Astrocyte of the hippocampus (primary cell): ENCODE measurements at regions not wholly inside any gene's neighbourhood (a gene's known extent, or its start where the extent isn't known, plus 50 kb on each side); places are given as distances from the start of the nearest gene placed in this dataset.
A peak's percentile ranks its signal among the peaks of the same experiment; 100 is the strongest.
"Not testable (repeated sequence)": the region's sequence is repeated elsewhere in the genome, so short reads cannot be mapped to it uniquely, and the experiment has no call there.

Experiments used
- DNase-seq: peaks from one replicate; pipeline ENCODE4 v3.0.0; 2011; ENCODE audit warnings: low read depth, low spot score

GRCh38 chr10:64810046-64810445 is 1288.8 kb downstream of the REEP3 start:
- peak; percentile 46 for DNase-seq

GRCh38 chr10:64813391-64813790 is 1292.2 kb downstream of the REEP3 start:
- peak; percentile 1 for DNase-seq

GRCh38 chr10:64814201-64814600 is 1293.0 kb downstream of the REEP3 start:
- no peak for DNase-seq

DNA sequence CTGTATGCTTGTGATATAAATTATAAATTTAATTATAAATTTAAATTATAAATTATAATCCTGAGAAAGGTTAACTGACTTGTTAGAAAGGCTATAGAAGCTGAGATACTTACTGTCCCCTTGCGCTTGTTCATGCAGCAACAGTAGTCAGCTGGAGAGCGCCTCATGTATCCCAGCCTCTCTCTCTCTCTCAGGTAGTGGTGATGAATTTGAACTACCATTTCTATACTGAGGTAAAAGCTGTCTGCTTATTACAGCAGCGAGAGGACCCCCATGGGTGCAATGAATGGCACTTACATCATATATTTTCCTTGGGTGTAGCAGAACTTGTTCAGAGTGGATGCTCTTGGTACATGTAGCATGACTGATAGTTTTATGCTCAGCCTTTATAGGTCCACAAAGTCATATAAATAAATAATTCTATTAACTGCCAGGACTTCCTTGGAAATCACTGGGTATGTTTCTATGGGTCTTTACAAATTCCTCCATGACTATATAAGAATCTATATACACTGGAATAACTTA is 1308.7 kb downstream of the REEP3 start:
- DNase-seq, result no peak

DNA sequence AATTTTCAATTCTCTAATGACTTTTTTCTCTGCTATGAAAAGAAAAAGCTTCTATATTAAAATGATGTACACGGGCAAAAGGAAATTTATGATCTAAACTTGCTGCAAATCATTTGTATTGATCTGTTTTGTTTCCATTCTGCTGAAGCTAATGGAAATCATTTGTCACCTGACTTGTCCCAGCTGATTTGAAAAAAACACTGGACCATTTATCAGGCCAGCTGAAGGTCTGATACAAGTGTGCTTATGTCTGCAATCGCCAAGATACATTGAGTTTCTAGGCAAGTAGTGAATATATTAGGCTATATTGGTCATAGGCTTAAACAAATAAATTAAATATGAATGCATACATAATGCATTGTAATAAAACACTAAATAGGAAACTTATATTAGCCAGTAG is 1309.7 kb downstream of the REEP3 start:
- DNase-seq, result no peak

GRCh38 chr10:64840341-64840740 is 1319.1 kb downstream of the REEP3 start:
- DNase-seq, result no peak

- DNase-seq, result no peak
Observed at GRCh38 chr10:64846700-64847099, 1325.5 kb downstream of the REEP3 start.

- DNase-seq, result no peak
Observed at GRCh38 chr10:64855941-64856340, 1334.7 kb downstream of the REEP3 start.

GRCh38 chr10:64859911-64860310 is 1338.7 kb downstream of the REEP3 start:
- DNase-seq, result no peak

DNA sequence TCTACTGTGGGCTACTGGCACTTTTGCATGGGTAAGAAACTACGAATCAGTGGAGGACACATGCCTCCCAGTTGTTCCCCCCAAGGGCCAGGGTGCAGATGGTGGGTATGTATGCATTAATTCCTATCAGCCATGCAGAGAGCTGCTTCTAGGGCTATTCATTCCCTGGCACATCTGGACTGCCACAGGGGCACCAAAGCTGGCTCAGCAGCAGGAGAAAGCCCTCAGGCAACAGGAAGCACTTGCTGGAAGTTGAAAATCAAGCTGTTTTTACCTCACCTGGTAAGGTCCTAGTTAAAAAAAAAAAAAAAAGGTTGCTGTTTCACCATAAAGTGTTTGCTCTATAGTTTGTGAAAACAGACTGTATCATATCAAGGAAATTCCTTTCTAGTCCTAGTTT is 1342.6 kb downstream of the REEP3 start:
- DNase-seq, result no peak

DNA sequence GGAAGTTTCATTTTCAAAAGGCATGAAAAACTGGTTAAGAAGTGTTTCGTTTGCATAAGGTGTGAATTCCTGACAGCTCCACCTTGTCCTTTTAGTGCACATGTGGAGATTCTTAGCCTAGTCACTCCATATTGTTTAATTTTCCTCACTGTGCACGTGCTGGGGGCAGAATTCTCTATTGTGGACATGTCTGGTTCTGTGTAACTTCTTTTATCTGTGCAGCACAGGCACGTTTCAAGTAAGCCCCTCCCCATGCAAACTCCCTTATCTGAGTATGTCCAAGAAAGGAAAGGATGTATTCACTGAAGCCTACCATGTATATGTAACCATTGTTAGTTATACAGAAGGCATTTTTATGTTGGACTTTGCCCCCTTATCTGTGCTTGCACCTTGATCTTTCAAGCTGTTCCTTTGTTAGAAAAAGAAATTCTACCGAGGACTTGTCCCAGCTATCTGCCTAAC is 1346.3 kb downstream of the REEP3 start:
- DNase-seq, result no peak

- DNase-seq, result no peak
Observed at GRCh38 chr10:64873088-64873487, 1351.9 kb downstream of the REEP3 start.

- peak; percentile 31 for DNase-seq
Observed at GRCh38 chr10:64873959-64874358, 1352.8 kb downstream of the REEP3 start.

GRCh38 chr10:64880546-64880945 is 1359.3 kb downstream of the REEP3 start:
- no peak for DNase-seq

GRCh38 chr10:64881257-64881656 is 1360.1 kb downstream of the REEP3 start:
- no peak for DNase-seq

GRCh38 chr10:64896582-64896981 is 1375.4 kb downstream of the REEP3 start:
- DNase-seq, result no peak

- not testable (repeated sequence) for DNase-seq
Observed at GRCh38 chr10:64906311-64906710, 1385.1 kb downstream of the REEP3 start.

DNA sequence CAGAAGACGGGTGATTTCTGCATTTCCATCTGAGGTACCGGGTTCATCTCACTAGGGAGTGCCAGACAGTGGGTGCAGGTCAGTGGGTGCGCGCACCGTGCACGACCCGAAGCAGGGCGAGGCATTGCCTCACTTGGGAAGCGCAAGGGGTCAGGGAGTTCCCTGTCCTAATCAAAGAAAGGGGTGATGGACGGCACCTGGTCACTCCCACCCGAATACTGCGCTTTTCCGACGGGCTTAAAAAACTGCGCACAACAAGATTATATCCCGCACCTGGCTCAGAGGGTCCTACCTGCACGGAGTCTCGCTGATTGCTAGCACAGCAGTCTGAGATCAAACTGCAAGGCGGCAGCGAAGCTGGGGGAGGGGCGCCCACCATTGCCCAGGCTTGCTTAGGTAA is 1403.1 kb downstream of the REEP3 start:
- not testable (repeated sequence) for DNase-seq

DNA sequence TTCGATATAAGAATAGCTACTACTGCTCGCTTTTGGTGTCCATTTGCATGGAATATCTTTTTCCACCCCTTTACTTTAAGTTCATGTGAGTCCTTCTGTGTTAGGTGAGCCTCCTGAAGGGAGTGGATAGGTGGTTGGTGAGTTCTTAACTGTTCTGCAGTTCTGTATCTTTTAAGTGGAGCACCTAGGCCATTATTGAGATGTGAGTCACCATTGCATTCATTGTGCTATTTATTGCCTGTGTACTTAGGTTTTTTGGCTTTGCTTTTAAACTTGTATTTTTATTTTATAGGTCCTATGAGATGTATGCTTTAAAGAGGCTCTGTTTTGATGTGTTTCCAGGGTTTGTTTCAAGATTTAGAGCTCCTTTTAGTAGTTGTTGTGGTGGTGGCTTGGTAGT is 1430.8 kb downstream of the REEP3 start:
- DNase-seq, result no peak

DNA sequence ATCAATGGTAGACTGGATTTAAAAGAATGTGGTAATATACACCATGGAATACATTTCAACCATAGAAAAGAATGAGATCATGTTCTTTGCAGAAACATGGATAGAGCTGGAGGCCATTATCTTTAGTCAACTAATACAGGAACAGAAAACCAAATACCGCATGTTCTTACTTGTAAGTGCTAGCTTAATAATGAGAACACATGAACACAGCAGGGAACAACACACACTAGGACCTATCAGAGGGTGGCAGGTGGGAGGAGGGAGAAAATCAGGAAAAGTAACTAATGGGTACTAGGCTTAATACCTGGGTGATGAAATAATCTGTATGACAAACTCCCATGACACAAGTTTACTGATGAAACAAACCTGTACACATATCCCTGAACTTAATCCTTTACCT is 1435.2 kb downstream of the REEP3 start:
- DNase-seq, result no peak

- no peak for DNase-seq
Observed at GRCh38 chr10:64959116-64959515, 1437.9 kb downstream of the REEP3 start.

GRCh38 chr10:64959883-64960282 is 1438.7 kb downstream of the REEP3 start:
- no peak for DNase-seq

GRCh38 chr10:64973391-64973790 is 1452.2 kb downstream of the REEP3 start:
- DNase-seq, result no peak

- DNase-seq, result no peak
Observed at GRCh38 chr10:64976150-64976549, 1454.9 kb downstream of the REEP3 start.
